Tibial artery (tissue), 4 donors: ENCODE measurements at regions not wholly inside any gene's neighbourhood (a gene's known extent, or its start where the extent isn't known, plus 50 kb on each side); places are given as distances from the start of the nearest gene placed in this dataset.

Experiments
- DNase-seq, 2 donors: peaks; one replicate each; pipeline ENCODE4 v3.0.0-alpha.2; 2019
- H3K27ac ChIP-seq, 2 donors: fragments of 200-600 bp; sonication (generic) in 1 of 2; 1 replicate in 1 of 2; 2 replicates in 1 of 2; pipeline ENCODE4 v1.5.1; 2018 to 2019; ENCODE audit warnings: mild to moderate bottlenecking in 1 of 2
- H3K27me3 ChIP-seq, 2 donors: fragments of 200-600 bp; sonication (generic) in 1 of 2; one replicate each; pipeline versions ENCODE4 v1.5.1 to v1.6.0; 2016 to 2019
- H3K36me3 ChIP-seq, 3 donors: fragments of 200-600 bp; sonication (generic) in 2 of 3; one replicate each; pipeline ENCODE4 v1.5.1; 2016 to 2019; ENCODE audit warnings: mild to moderate bottlenecking in 2 of 3
- H3K4me1 ChIP-seq, 4 donors: fragments of 200-600 bp; sonication (generic) in 2 of 4; 1 replicate in 3 of 4; 2 replicates in 1 of 4; pipeline ENCODE4 v1.5.1; 2016 to 2019
- H3K4me3 ChIP-seq, 2 donors: fragments of 200-600 bp; sonication (generic) in 1 of 2; 1 replicate in 1 of 2; 2 replicates in 1 of 2; pipeline ENCODE4 v1.5.1; 2018 to 2019; ENCODE audit warnings: mild to moderate bottlenecking in 2 of 2
- H3K9me3 ChIP-seq, 3 donors: fragments of 200-600 bp; sonication (generic) in 1 of 3; one replicate each; pipeline ENCODE4 v1.5.1; 2016 to 2019
- intact Hi-C: fragments of 100-400 bp; cut with DNase I; formaldehyde crosslinking; loops from one replicate; pipeline ENCODE4 v1.15.0; 2023; ENCODE audit warnings: low total_unique reads
- TF ChIP-seq, protein P1 (sequence below), 2 experiments: fragments of 200-600 bp in 1 of 2; fragments of 450-650 bp in 1 of 2; IDR thresholded peaks; one replicate each; pipeline ENCODE4 v1.5.1; 2017 to 2019; ENCODE audit warnings: antibody characterized with exemption in 2 of 2, mild to moderate bottlenecking in 1 of 2, moderate library complexity in 1 of 2

- Histone ChIP-seq H3K4me1 (no peaks in the 10 kb centered on the region), H3K36me3 (no peaks in the 10 kb centered on the region), H3K27ac (no peak overlapping the region), H3K27me3 (peaks cover 0 to 31% of the 10 kb centered on the region in 2 donors), H3K4me3 (no peak overlapping the region), H3K9me3 (peaks cover 0 to 18% (median 7%) of the 10 kb centered on the region in 3 donors)
- TF ChIP-seq, protein P1, sequence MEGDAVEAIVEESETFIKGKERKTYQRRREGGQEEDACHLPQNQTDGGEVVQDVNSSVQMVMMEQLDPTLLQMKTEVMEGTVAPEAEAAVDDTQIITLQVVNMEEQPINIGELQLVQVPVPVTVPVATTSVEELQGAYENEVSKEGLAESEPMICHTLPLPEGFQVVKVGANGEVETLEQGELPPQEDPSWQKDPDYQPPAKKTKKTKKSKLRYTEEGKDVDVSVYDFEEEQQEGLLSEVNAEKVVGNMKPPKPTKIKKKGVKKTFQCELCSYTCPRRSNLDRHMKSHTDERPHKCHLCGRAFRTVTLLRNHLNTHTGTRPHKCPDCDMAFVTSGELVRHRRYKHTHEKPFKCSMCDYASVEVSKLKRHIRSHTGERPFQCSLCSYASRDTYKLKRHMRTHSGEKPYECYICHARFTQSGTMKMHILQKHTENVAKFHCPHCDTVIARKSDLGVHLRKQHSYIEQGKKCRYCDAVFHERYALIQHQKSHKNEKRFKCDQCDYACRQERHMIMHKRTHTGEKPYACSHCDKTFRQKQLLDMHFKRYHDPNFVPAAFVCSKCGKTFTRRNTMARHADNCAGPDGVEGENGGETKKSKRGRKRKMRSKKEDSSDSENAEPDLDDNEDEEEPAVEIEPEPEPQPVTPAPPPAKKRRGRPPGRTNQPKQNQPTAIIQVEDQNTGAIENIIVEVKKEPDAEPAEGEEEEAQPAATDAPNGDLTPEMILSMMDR (IDR thresholded peaks at IDR 0.05): no peak
- DNase-seq: no peak
- intact Hi-C loops: no loop called here
Observed at GRCh38 chr9:134535171-134535570, 106.4 kb upstream of the COL5A1 start.

- Histone ChIP-seq H3K4me1 (no peaks in the 10 kb centered on the region), H3K9me3 (peaks cover 0 to 8% (median 0%) of the 10 kb centered on the region in 3 donors), H3K4me3 (no peak overlapping the region), H3K27ac (no peak overlapping the region), H3K36me3 (no peaks in the 10 kb centered on the region), H3K27me3 (peaks cover 0 to 31% of the 10 kb centered on the region in 2 donors)
- DNase-seq: no peak
- intact Hi-C loops: no loop called here
- TF ChIP-seq, protein P1 (IDR thresholded peaks at IDR 0.05): no peak
Observed at GRCh38 chr9:134536101-134536900, 105.3 kb upstream of the COL5A1 start.

DNA sequence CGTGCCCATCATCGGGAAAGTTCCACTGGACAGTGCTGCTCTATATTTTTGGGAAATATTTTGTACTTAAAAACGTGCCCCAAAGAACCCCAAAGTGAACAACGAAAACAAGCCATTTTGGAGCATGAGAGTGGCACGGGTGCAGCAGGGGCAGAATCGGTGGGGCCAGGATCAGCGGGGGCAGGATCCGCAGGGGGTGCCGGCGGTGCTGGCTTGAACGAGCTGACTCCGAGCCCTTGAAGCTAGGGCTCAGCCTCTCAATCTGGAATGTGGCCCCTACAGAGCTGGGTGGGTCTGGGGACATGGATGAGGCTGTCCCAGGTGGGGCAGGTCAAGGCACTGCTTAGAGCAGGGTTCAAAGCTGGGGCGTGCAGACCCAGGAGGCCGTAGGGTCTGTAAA lies 104.7 kb upstream of the COL5A1 start:
- Histone ChIP-seq H3K27ac (no peak overlapping the region), H3K27me3 (peaks cover 0 to 31% of the 10 kb centered on the region in 2 donors), H3K36me3 (no peaks in the 10 kb centered on the region), H3K9me3 (peaks cover 0 to 2% (median 0%) of the 10 kb centered on the region in 3 donors), H3K4me1 (no peaks in the 10 kb centered on the region), H3K4me3 (no peak overlapping the region)
- DNase-seq: no peak
- intact Hi-C loops: no loop called here
- TF ChIP-seq, protein P1 (IDR thresholded peaks at IDR 0.05): no peak

DNA sequence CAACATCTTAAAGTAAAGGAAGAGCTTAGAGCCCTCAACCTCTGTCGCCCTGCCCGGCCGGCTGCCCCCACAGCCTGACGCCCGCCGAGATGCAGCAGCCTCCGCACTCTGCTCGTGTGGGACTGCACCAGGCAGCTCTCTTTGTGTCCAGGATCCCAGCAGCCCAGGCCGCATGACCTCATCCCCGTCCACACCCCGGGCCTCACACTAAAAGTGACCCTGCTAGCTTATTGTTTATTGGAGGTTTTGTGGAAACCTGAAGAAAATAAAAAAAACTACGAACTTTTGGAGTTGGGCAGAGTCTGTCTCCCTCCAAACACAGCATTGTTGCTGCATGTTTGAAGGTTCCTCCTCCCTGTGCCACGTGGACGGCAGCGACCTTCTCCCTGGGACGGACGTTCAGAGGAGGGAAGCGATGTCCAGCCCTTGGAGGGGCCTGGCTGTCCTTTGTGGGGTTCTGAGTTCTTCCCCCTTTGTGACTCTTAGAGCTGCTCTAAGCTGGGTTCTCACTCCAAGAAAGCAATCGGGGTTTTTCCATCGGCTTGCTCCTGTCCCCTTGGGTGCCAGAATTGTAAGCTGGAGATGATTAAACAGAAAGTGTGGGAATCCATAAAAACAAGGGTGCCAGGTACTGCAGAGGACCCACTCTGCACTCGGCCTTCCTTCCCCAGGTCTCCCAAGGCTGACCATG lies 103.5 kb upstream of the COL5A1 start:
- intact Hi-C loops: no loop called here

DNA sequence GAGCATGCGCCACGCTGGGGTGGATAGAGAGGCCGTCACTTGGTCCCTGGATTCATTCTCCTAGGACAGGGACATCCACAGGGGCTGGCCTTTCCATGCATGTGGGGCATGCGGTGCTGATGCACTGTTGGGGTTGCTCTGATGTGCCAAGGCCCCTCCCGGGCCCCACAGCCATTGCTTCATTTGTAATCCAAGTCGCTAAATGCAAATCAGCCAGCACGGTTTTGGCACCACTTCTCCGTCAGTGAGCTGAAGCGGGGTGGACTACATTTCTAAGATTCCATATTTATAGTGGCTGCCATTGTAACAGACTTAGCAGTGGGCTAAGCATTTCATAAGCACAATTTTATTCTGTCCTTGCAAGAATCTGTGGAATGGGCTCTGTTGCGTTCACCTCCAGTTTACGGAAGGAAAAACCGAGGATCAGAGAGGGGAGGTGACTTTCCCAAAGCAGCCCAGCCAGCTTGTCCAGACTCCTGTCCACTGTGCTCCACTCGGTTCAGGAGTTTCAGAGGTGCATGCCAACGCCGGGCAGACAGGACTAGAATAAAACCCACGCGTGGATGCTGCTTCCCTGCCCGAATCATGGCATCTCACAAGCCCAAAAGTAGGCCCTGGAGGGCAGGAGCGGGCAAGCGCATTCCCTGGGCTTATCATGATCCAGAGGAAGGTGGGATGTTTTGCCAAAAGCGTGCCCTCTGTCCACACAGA lies 102.6 kb upstream of the COL5A1 start:
- H3K27ac ChIP-seq: no peak overlapping the region
- no peaks in the 10 kb centered on the region for H3K9me3 ChIP-seq
- peaks cover 0 to 5% (median 2%) of the 10 kb centered on the region in 4 donors for H3K4me1 ChIP-seq
- H3K4me3 ChIP-seq: no peak overlapping the region
- DNase-seq: no peak
- H3K36me3 ChIP-seq: no peaks in the 10 kb centered on the region
- H3K27me3 ChIP-seq: peaks cover 0 to 22% of the 10 kb centered on the region in 2 donors
- TF ChIP-seq, protein P1 (IDR thresholded peaks at IDR 0.05): no peak
- intact Hi-C loops: no loop called here

More for the DNA sequence above, 103.5 kb upstream of the COL5A1 start:
- TF ChIP-seq, protein P1 (IDR thresholded peaks at IDR 0.05): no peak
- Histone ChIP-seq H3K9me3 (no peaks in the 10 kb centered on the region), H3K27me3 (peaks cover 0 to 31% of the 10 kb centered on the region in 2 donors), H3K36me3 (no peaks in the 10 kb centered on the region), H3K4me3 (no peak overlapping the region), H3K27ac (no peak overlapping the region), H3K4me1 (no peaks in the 10 kb centered on the region)
- no peak for DNase-seq
